ENCODE measurements at regions not wholly inside any gene's neighbourhood (a gene's known extent, or its start where the extent isn't known, plus 50 kb on each side); places are given as distances from the start of the nearest gene placed in this dataset.

- TF ChIP-seq, protein P1, sequence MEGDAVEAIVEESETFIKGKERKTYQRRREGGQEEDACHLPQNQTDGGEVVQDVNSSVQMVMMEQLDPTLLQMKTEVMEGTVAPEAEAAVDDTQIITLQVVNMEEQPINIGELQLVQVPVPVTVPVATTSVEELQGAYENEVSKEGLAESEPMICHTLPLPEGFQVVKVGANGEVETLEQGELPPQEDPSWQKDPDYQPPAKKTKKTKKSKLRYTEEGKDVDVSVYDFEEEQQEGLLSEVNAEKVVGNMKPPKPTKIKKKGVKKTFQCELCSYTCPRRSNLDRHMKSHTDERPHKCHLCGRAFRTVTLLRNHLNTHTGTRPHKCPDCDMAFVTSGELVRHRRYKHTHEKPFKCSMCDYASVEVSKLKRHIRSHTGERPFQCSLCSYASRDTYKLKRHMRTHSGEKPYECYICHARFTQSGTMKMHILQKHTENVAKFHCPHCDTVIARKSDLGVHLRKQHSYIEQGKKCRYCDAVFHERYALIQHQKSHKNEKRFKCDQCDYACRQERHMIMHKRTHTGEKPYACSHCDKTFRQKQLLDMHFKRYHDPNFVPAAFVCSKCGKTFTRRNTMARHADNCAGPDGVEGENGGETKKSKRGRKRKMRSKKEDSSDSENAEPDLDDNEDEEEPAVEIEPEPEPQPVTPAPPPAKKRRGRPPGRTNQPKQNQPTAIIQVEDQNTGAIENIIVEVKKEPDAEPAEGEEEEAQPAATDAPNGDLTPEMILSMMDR (IDR thresholded peaks at IDR 0.05) = no peak
- no peak for TF ChIP-seq ZFX (IDR thresholded peaks at IDR 0.05; ENCODE audit: borderline replicate concordance)
Measured at GRCh38 chr11:115819014-115819413, 314.8 kb upstream of the CADM1 start.

Data from 22Rv1 (cell line).